C4-2B (cell line): ENCODE measurements at regions not wholly inside any gene's neighbourhood (a gene's known extent, or its start where the extent isn't known, plus 50 kb on each side); places are given as distances from the start of the nearest gene placed in this dataset.
A peak's percentile ranks its signal among the peaks of the same experiment; 100 is the strongest.

ENCODE experiments used
- H3K27ac ChIP-seq: fragments of 450-650 bp; 2 replicates; pipeline ENCODE4 v1.5.1; 2017
- CTCF ChIP-seq: fragments of 450-650 bp; conservative IDR thresholded peaks from 2 replicates; pipeline ENCODE4 v1.5.1; 2017; ENCODE audit warnings: mild to moderate bottlenecking
- ZFX ChIP-seq: fragments of 450-650 bp; IDR thresholded peaks from 2 replicates; pipeline ENCODE4 v1.6.1; 2017

- H3K27ac ChIP-seq = peak overlapping the region; percentile 52
- TF ChIP-seq ZFX = no peak
- TF ChIP-seq CTCF = no peak
These were observed 304.9 kb downstream of the GBA3 start for GRCh38 chr4:22997358-22998224.

GRCh38 chr4:22991576-22991975 is 298.8 kb downstream of the GBA3 start:
- TF ChIP-seq CTCF (no peak), ZFX (no peak)
- H3K27ac ChIP-seq = no peak overlapping the region

- TF ChIP-seq CTCF = no peak
- no peak for TF ChIP-seq ZFX
These were observed 295.8 kb downstream of the GBA3 start for GRCh38 chr4:22988526-22988925.

GRCh38 chr4:22987870-22988269 is 295.1 kb downstream of the GBA3 start:
- TF ChIP-seq ZFX (no peak), CTCF (no peak)
- no peak overlapping the region for H3K27ac ChIP-seq

More at GRCh38 chr4:22988526-22988925, 295.8 kb downstream of the GBA3 start:
- no peak overlapping the region for H3K27ac ChIP-seq

- TF ChIP-seq CTCF (no peak), ZFX (no peak)
- no peak overlapping the region for H3K27ac ChIP-seq
These were observed 294.1 kb downstream of the GBA3 start for GRCh38 chr4:22986881-22987280.

- H3K27ac ChIP-seq = no peak overlapping the region
- TF ChIP-seq ZFX (no peak), CTCF (no peak)
These were observed 293.5 kb downstream of the GBA3 start for GRCh38 chr4:22986262-22986661.

- no peak overlapping the region for H3K27ac ChIP-seq
- TF ChIP-seq CTCF = no peak
These were observed 291.7 kb downstream of the GBA3 start for GRCh38 chr4:22984390-22984789.
